Dendritic cell treated with granulocyte-macrophage colony-stimulating factor and Interleukin-4, amounts not matched to agents 40 ng/mL and 50 ng/mL, for 4 days (primary cell): ENCODE measurements at regions not wholly inside any gene's neighbourhood (a gene's known extent, or its start where the extent isn't known, plus 50 kb on each side); places are given as distances from the start of the nearest gene placed in this dataset.

Experiments used
- H3K27ac Mint-ChIP-seq: one replicate; pipeline ENCODE4 v1.8.0; 2022; ENCODE audit warnings: mild to moderate bottlenecking, mixed read lengths
- H3K27me3 Mint-ChIP-seq: one replicate; pipeline ENCODE4 v1.8.0; 2022; ENCODE audit warnings: mild to moderate bottlenecking, mixed read lengths
- H3K36me3 Mint-ChIP-seq: one replicate; pipeline ENCODE4 v1.8.0; 2022; ENCODE audit warnings: low read depth, mixed read lengths
- H3K4me1 Mint-ChIP-seq: one replicate; pipeline ENCODE4 v1.8.0; 2022; ENCODE audit warnings: low read depth, mixed read lengths
- H3K4me3 Mint-ChIP-seq: one replicate; pipeline ENCODE4 v1.8.0; 2022; ENCODE audit warnings: mild to moderate bottlenecking, moderate library complexity, mixed read lengths
- H3K9me3 Mint-ChIP-seq: one replicate; pipeline ENCODE4 v1.8.0; 2022; ENCODE audit warnings: mixed read lengths
- intact Hi-C: fragments of 100-400 bp; cut with micrococcal nuclease; formaldehyde crosslinking; loops from one replicate; pipeline ENCODE4 v1.15.0; 2022

GRCh38 chr14:58861586-58861985 is 223.8 kb downstream of the DACT1 start:
- Mint-ChIP-seq H3K4me3 (no peak overlapping the region), H3K36me3 (no peaks in the 10 kb centered on the region), H3K9me3 (peaks cover 48% of the 10 kb centered on the region), H3K27me3 (no peaks in the 10 kb centered on the region), H3K4me1 (peaks cover 15% of the 10 kb centered on the region), H3K27ac (no peak overlapping the region)
- intact Hi-C loops = no loop called here

GRCh38 chr14:58862416-58863160 is 224.8 kb downstream of the DACT1 start:
- H3K27ac Mint-ChIP-seq = no peak overlapping the region
- no peaks in the 10 kb centered on the region for H3K27me3 Mint-ChIP-seq
- intact Hi-C loops = no loop called here
- no peaks in the 10 kb centered on the region for H3K36me3 Mint-ChIP-seq
- H3K9me3 Mint-ChIP-seq = peaks cover 42% of the 10 kb centered on the region
- no peak overlapping the region for H3K4me3 Mint-ChIP-seq
- peaks cover 15% of the 10 kb centered on the region for H3K4me1 Mint-ChIP-seq

GRCh38 chr14:58863661-58864345 is 226.0 kb downstream of the DACT1 start:
- H3K4me3 Mint-ChIP-seq = no peak overlapping the region
- H3K36me3 Mint-ChIP-seq = no peaks in the 10 kb centered on the region
- H3K4me1 Mint-ChIP-seq = peaks cover 15% of the 10 kb centered on the region
- peaks cover 29% of the 10 kb centered on the region for H3K9me3 Mint-ChIP-seq
- H3K27ac Mint-ChIP-seq = no peak overlapping the region
- no peaks in the 10 kb centered on the region for H3K27me3 Mint-ChIP-seq
- intact Hi-C loops = no loop called here

GRCh38 chr14:58864751-58865513 is 227.2 kb downstream of the DACT1 start:
- no peaks in the 10 kb centered on the region for H3K36me3 Mint-ChIP-seq

GRCh38 chr14:58865514-58866281 is 227.9 kb downstream of the DACT1 start:
- Mint-ChIP-seq H3K4me1 (peaks cover 15% of the 10 kb centered on the region), H3K9me3 (peaks cover 13% of the 10 kb centered on the region), H3K27me3 (no peaks in the 10 kb centered on the region), H3K36me3 (no peaks in the 10 kb centered on the region), H3K27ac (peak overlapping the region; percentile 24), H3K4me3 (no peak overlapping the region)
- intact Hi-C loops = no loop called here

More at GRCh38 chr14:58864751-58865513, 227.2 kb downstream of the DACT1 start:
- Mint-ChIP-seq H3K9me3 (peaks cover 18% of the 10 kb centered on the region), H3K4me1 (peaks cover 15% of the 10 kb centered on the region), H3K27ac (no peak overlapping the region), H3K27me3 (no peaks in the 10 kb centered on the region), H3K4me3 (no peak overlapping the region)
- intact Hi-C loops = no loop called here

GRCh38 chr14:58866391-58866790 is 228.6 kb downstream of the DACT1 start:
- Mint-ChIP-seq H3K4me1 (peaks cover 15% of the 10 kb centered on the region), H3K27me3 (no peaks in the 10 kb centered on the region), H3K4me3 (no peak overlapping the region), H3K27ac (no peak overlapping the region), H3K9me3 (peaks cover 6% of the 10 kb centered on the region), H3K36me3 (no peaks in the 10 kb centered on the region)
- intact Hi-C loops = no loop called here

- intact Hi-C loops = no loop called here
- Mint-ChIP-seq H3K27ac (no peak overlapping the region), H3K4me3 (no peak overlapping the region), H3K36me3 (no peaks in the 10 kb centered on the region), H3K4me1 (peaks cover 6% of the 10 kb centered on the region), H3K9me3 (no peaks in the 10 kb centered on the region), H3K27me3 (no peaks in the 10 kb centered on the region)
Measured at GRCh38 chr14:58870961-58871360, 233.2 kb downstream of the DACT1 start.

GRCh38 chr14:58871573-58871972 is 233.8 kb downstream of the DACT1 start:
- H3K27ac Mint-ChIP-seq = no peak overlapping the region
- H3K4me1 Mint-ChIP-seq = peaks cover under 1% of the 10 kb centered on the region

GRCh38 chr14:58872061-58872460 is 234.3 kb downstream of the DACT1 start:
- no peak overlapping the region for H3K4me3 Mint-ChIP-seq
- no peak overlapping the region for H3K27ac Mint-ChIP-seq
- intact Hi-C loops = no loop called here
- no peaks in the 10 kb centered on the region for H3K4me1 Mint-ChIP-seq
- H3K9me3 Mint-ChIP-seq = no peaks in the 10 kb centered on the region
- no peaks in the 10 kb centered on the region for H3K27me3 Mint-ChIP-seq
- no peaks in the 10 kb centered on the region for H3K36me3 Mint-ChIP-seq

More at GRCh38 chr14:58871573-58871972, 233.8 kb downstream of the DACT1 start:
- H3K36me3 Mint-ChIP-seq = no peaks in the 10 kb centered on the region
- intact Hi-C loops = no loop called here
- no peaks in the 10 kb centered on the region for H3K27me3 Mint-ChIP-seq
- no peak overlapping the region for H3K4me3 Mint-ChIP-seq
- no peaks in the 10 kb centered on the region for H3K9me3 Mint-ChIP-seq

GRCh38 chr14:58873228-58873953 is 235.6 kb downstream of the DACT1 start:
- intact Hi-C loops = no loop called here
- Mint-ChIP-seq H3K36me3 (no peaks in the 10 kb centered on the region), H3K4me3 (no peak overlapping the region), H3K9me3 (no peaks in the 10 kb centered on the region), H3K27ac (no peak overlapping the region), H3K27me3 (no peaks in the 10 kb centered on the region), H3K4me1 (no peaks in the 10 kb centered on the region)

- intact Hi-C loops = no loop called here
- Mint-ChIP-seq H3K27me3 (no peaks in the 10 kb centered on the region), H3K4me1 (no peaks in the 10 kb centered on the region), H3K4me3 (no peak overlapping the region), H3K9me3 (no peaks in the 10 kb centered on the region), H3K27ac (no peak overlapping the region), H3K36me3 (no peaks in the 10 kb centered on the region)
Measured at GRCh38 chr14:58875613-58876012, 237.9 kb downstream of the DACT1 start.

- Mint-ChIP-seq H3K4me3 (no peak overlapping the region), H3K27me3 (no peaks in the 10 kb centered on the region), H3K27ac (no peak overlapping the region)
Measured at GRCh38 chr14:58876608-58877007, 238.8 kb downstream of the DACT1 start.

GRCh38 chr14:58878439-58879139 is 240.8 kb downstream of the DACT1 start:
- H3K27me3 Mint-ChIP-seq = no peaks in the 10 kb centered on the region
- no peak overlapping the region for H3K27ac Mint-ChIP-seq

More at GRCh38 chr14:58876608-58877007, 238.8 kb downstream of the DACT1 start:
- Mint-ChIP-seq H3K4me1 (no peaks in the 10 kb centered on the region), H3K9me3 (no peaks in the 10 kb centered on the region), H3K36me3 (no peaks in the 10 kb centered on the region)
- intact Hi-C loops = no loop called here

More at GRCh38 chr14:58878439-58879139, 240.8 kb downstream of the DACT1 start:
- Mint-ChIP-seq H3K36me3 (no peaks in the 10 kb centered on the region), H3K4me3 (no peak overlapping the region), H3K9me3 (no peaks in the 10 kb centered on the region), H3K4me1 (no peaks in the 10 kb centered on the region)
- intact Hi-C loops = no loop called here
